Stimulated activated CD4-positive, alpha-beta T cell treated with anti-CD3 and anti-CD28 coated beads, Interleukin-4, amount 100 ng/mL, for 1 hour (primary cell): ENCODE measurements at regions not wholly inside any gene's neighbourhood (a gene's known extent, or its start where the extent isn't known, plus 50 kb on each side); places are given as distances from the start of the nearest gene placed in this dataset.

Experiments
- DNase-seq: peaks from one replicate; pipeline ENCODE4 v3.0.0-alpha.2; 2020

DNA sequence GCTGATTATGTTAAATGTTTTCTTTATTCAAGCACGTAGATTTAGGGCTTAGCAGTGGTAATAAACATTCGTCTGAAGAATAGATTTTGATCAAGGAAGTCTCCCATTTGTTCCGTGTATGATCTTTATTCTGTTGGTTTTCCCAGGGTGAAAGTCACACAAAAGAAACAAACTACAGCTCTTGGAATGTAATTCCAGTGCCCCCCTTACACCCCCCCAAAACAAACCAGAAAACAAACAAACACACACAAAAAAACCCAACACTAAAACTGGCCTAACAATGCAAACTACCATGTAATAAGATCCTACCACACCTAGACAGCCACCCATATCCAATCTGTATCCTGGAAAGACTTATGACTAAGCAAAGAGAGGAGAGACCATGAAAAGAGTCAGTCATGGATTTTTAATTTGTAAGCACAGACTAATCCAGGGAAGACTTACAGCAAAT lies 196.2 kb upstream of the ELL2 start:
- no peak for DNase-seq

DNA sequence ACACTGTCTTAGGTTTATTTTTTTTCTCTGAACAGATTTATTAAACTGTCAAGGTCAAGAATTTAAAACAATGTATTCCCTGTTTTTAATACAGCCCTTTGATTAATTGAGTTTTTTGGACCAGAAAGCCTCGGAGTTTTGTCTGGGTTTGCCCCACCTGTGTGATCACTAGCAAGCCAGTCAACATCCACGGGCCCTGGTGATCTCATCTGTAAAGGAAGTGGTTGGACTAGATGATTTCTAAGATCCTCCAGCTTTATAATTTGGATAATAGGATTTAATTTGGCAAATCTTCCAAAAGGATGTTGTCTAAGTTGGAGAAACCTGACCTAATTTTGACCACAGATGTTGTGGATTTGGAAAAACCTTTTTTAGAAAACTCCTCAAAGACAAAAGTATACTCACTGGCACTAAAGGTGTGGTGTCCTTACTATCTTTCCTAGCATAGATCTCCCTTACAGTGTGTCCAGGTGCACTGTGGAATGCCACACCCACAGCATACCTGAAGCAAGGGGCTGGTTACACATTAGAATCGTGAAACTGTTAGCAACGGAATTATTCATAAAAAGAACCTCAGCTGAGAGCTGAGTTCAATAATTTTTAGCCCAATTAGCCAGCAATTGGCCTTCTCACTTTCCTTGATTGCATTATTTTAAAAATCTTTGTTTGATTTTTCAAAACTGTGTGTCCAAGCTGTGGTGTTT lies 195.6 kb upstream of the ELL2 start:
- DNase-seq = no peak

DNA sequence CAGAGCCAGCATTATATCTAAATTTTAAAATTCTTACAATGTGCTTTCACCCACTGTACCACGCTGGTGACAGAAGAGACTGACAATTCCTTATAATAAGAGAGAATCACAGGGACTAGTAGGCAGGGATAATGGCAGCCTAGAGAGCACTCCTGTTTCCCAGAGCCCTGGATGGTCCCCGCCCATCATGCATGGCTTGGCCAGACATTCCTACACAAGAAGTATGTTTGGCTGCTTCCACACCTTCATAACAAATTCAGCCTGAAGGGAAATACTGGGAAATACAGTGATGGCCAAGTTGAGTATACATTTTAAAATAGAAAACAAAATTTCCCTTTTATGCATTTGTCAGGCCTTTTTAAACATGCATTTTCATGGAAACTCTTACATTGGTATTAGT lies 193.5 kb upstream of the ELL2 start:
- no peak for DNase-seq

DNA sequence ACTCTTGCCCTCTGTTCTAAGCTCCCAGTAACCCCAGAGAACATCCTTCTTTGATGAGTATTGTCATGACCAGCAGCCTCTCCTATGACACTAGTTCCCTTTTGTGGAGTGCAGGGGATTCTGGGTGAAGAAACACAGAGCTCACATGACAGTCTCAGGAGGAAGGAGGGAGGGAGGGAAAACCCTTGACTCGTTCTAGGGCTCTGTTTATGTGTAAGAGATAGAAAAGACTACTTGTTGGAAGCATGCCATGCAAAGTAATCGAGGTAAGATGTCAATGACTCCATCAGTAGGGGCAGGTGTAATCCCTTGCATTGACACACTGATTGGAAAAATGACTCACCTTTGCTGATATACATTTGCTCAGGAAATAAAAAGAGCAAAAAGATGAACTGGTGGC lies 190.2 kb upstream of the ELL2 start:
- no peak for DNase-seq

DNA sequence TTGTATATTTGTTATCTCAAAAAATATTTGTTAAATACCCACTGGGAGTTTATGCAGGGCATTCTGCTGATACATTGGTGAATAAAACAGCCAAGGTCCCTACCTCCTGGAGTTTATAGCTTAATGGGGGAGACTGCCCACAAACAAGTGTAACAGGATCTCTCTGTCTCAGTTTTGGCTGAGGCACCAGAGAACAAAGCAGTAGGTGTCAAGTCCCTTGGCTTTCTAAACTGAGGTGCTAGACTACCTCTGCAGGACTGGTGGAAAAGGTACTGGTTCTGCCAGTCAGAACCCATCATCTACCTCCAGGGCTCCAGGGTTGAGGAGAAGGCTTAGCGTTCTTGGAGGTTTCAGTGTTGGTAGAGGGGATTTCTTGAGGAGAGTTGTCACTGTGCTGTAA lies 188.4 kb upstream of the ELL2 start:
- no peak for DNase-seq

DNA sequence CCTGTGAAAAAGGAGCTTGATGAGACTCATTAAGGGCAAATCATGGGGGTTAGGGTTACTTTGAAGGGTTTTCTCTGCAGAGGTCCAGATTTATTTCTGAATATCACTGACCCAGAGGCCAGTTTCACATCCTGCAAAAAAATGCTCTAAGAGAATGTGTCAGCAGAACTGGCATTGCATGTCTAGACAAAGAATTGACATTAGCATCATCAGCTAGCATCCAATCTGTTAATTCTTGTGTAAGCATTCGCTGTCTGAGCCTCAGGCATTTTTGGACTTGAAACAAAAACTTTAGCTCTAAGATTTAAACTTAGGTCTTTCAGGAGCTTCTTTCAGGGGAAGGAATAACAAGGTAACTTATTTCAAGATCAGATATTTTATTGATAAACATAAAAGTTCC lies 187.9 kb upstream of the ELL2 start:
- no peak for DNase-seq

DNA sequence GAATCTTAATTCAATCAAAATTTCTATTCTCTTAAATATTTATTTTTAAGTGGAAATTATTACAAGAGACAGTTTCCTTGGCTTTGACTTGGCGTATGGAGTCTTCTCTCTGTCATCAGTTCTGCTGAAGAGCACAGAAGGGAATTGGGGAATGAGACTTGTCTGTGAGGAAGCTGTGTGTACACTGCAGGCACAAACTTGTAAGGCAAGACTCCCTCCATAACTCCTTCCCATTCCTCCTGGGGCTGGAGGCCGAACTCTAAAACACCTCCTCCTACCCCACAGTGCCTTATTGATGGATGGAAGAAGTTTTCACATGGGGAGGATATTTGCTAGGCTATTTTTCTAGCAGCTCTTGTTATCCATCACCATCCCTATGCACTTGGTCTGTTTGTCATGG lies 187.4 kb upstream of the ELL2 start:
- no peak for DNase-seq

DNA sequence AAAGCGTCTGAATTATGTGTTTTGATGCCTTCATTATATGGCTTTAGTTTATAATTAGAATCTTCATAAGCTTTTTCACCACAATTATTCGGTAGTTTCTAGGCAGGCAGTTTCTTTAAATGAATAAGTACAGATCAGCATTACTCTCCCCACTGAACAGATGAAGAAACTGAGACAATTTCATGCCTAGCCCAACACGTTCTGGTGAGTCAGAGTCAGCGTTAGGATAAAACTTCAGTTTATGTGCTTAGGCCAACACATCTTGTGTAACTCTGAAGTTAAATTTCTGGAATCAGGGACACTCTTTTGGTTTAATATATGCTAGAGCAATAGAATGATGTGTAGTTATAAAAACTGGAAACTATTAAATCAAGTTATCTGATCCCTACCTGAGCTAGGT lies 186.7 kb upstream of the ELL2 start:
- DNase-seq = no peak

DNA sequence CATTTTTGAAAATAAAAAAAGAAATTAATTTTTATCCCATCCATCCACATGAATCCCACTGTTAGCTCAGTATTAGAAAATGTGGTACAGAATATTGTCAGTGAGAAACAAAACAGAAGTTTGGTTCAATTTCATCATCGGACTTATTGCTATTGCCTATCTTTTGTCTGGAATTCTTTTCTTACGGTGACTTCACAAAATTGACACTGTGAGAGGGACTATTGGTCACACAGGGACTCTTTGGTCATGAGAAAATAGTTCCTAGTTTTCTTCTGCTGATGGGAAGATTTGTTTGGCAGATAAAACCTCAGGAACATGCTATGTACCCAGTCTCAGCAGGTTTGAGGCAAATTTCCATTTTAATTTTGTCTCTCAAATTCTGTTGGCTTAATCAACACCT lies 186.2 kb upstream of the ELL2 start:
- no peak for DNase-seq

DNA sequence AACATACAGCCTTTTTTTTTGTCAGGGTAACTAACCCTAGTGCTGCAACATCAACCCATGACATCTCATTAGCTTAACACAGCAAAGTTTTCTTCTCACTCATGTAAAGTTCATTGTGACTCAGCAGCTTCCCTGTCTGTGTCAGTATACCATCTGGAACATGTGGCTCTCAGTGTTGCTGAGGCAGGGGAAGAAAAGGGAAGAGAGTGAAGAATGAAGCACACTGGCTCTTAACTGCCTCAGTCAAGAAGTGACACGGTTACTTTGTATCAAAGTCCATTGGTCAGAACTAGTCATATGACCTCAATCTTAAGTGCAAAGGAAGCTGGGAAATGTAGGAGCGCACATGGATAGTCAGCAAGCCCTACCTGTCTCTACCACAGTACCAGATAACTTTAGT lies 185.0 kb upstream of the ELL2 start:
- no peak for DNase-seq

DNA sequence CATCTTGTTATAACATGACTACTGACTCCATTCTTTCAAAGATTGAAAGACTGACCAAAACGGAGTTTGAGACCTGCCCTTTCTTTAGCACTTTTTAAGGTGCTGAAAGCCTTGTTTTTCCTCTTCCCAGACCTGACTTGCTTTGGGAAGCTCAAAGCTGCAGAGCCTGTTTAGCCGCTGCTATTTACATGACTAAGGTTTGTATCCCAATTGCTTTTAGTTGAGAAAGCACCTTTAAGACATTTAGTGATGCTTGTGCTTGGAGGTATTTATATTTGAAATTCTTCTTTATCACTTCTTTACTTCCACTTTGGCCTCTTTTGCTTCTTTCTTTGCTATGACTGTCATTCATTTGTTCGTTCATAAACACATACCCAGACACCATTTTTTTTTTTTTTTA lies 182.6 kb upstream of the ELL2 start:
- no peak for DNase-seq

DNA sequence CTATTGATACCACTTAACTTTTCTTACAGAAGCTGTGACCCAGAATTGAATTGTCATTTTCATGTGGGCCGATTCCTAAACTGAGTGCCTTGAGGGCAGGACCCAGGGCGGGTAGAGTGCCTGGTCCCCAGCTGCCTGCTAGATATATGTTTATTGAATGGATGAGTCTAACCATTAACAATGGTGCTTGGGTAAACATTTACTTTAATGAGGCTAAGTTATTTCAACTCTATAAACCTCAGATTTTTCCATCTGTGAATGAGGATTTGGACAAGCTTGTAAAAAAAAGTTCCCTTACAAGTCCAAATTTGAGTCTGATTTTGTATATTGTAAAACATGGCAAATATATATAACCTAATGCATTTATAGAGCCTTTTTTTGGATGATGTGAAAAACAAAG lies 181.8 kb upstream of the ELL2 start:
- no peak for DNase-seq

DNA sequence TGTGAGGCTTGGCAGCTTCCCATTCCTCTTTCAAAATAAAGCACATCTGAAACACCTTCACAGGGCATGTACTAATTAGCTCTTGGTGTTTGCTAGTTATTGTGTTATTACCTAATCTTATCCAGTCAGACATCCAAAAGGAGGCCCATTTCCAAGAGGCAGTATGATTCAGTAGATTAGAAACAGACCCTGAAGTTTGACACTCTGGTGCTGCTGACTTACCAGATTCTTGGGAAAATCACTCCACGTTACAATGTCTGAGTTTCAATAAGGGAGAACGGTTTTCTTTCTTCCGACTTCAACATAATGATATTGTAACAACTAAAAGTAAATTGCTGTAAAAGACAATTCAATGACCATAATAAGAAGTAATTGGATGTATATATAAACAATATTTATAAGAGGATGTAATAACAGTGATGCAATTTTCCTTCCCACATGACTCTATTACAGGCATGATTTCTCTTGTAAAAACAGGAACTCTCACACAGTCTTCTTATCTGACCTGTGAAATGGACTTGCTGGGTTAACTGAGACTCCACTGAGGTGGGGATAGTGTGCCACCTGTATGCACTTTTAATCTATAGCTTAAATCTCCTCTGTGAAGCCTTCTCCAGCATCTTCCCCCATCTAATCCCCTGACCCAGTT lies 181.3 kb upstream of the ELL2 start:
- no peak for DNase-seq

DNA sequence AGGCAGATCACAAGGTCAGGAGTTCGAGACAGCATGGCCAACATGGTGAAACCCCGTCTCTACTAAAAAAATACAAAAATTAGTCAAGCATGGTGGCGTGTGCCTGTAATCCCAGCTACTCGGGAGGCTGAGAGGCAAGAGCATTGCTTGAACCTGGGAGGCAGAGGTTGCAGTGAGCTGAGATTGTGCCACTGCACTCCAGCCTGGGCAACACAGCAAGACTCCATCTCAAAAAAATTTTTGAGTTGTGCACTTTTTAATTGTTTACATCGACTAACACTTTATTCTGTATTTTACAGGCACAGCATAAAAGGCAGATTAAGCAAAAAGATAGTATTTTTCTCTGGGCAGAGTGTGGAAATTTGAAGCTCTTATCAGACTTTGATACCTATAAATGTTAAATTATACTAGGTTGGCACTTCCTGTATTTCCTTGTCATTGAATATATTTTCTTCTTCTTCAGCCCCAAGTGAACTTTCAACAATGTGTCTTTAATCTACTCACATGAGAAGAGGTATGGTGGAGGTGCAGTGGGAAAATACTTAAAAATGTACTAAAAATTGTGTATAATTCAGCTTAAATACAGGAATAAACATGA lies 180.6 kb upstream of the ELL2 start:
- DNase-seq = no peak

DNA sequence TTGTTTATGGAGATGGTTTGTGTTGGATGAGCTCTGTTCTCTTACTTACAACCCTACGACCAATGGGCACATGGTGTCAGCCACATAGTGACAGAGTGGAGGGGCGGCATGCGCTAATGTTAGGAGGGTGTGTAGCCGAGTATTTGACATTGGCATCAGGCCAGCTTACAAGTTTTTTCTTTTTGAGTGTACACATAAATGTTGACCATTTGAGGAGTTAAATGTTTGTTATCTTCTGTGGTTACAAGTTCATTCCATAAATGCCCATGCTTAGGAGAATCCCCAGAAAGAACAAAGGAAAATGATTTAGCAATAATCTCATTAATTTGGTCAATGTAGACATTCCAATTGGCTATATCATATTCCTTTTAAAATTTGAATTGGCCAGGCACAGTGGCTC lies 180.1 kb upstream of the ELL2 start:
- no peak for DNase-seq

DNA sequence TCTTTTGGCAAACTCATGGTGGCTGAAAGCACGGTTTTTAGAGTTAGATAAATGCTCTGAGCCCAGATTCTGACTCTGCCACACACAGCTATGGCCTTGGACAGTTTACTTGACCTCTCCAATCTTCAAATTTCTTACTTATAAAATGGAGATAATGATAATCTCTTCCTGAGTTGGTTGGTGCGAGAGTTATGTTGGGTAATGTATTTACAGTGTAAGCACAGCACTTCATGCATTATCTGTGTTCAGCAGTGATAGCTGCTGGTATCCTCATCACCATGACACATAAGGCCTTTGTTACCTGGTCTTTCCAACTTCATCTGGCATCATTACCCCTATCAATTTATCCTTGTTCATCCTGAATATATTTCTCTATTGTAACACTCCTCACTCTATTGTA lies 178.8 kb upstream of the ELL2 start:
- DNase-seq = no peak

DNA sequence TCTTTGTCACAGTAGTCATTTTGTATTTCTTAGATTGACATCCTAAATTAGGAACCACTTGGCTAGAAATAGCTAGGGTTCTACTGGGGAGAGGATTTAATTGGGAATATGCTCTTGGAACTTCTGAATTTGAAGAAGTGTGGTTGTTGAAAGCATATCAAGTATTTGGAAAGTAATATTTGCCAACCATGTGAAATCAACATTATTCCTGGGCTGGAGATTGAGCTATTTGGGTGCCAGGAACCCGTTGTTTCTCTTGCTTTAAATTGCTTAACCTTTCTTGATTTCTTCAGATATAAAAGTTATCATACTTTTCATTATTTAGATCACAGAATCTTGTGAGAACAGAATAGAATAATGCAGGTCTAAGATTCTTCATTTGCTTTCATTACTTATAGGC lies 178.4 kb upstream of the ELL2 start:
- DNase-seq = no peak

DNA sequence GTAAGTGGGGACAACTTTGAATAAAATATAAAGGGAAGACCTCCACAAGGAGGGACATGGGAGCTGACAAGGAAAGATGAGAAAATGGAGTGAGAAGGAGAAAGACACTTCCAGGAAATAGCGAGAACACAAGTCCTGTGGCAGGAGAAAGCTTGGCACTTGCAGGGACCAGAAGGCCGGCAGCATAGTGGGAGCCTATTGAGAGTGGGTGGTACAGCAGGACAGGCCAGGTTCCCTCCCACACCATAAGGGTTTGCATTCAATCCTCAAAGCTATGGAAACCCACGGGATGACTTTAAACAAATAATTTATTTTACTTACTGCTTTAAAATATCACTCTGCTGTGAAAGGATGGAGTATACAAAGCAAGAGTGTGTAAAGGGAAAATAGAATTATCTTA lies 173.2 kb upstream of the ELL2 start:
- DNase-seq = no peak

DNA sequence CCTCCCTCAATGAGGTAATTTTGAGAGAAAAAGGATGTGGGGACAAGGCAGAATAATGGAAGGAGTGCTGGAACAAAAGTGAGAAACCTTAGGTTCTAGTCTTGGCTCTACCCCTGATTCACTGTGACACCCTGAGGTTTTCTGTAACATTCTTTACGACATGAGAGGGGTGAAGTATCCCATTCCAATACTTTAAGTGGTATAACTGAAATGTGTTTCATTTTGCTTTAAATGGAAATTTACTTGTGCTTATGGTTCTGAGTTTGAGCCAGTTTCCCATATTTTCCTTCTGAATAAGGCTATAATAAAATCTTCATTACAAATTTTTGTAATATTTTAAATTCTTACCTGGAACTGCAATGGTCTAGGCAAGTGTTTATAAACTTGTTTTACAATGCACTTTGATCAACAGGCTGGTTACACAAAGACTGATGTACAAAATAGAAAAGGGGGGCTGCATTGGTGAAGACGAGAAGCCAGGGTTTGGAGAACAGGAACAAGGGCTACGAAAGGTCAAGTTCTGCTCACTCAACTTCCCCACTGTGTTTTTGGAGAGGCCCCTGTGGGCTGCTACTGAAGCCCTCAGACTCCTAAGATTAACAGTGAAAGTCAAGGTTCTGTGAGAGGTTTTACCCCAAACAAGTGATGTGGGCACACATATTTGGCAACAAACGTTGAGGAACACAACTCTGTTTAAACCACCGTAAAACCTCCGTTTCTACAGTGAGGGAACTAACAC lies 171.9 kb upstream of the ELL2 start:
- no peak for DNase-seq

DNA sequence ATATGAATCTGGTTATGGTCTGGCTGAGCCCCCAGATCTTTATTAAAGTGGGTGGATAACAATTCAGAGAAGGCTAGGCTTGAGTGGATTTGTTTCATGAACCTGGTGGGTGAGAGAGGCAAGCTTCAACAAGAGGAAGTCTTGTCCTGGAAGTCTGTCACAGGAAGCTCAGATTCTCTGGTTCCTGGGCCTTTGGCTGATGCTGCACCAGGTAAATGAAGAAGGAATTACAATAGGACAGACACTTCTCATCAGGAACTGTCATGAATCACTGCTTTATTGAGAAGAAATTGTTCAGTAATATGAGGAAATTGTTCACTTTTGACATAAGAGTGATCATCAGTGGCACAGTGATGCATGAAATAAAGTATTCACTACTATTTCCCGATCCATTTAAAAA lies 167.6 kb upstream of the ELL2 start:
- DNase-seq = no peak

DNA sequence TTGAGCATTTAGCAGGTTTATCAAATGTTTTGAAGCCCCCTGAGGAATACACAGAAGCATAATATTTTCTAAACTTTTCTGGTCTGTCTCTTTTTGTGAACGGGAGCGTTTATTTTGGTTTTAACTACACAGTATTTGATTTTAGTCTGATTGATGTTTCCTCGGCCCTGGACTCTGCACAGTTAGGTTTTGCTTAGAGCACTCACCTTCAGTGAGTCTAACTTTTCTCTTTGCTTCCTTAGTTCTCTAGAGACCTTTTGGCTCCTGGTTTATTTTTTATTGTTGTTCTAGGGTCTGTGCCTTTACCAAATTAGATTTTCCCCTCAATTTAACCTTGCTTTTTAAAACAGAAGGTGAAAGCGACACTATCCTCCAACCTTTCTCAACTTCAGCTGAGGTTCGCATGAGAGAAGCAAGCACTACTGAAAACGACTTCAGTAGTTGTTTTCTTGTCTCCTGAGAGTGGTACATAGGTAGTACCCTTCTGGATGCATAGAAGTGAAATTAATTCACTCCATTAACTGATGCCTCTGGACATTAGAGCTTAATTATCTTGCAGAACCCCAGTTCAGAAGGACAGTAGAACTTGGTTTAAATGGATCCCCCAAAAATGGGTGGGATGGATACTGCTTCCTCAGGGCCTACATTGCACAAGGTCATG lies 166.7 kb upstream of the ELL2 start:
- DNase-seq = no peak

DNA sequence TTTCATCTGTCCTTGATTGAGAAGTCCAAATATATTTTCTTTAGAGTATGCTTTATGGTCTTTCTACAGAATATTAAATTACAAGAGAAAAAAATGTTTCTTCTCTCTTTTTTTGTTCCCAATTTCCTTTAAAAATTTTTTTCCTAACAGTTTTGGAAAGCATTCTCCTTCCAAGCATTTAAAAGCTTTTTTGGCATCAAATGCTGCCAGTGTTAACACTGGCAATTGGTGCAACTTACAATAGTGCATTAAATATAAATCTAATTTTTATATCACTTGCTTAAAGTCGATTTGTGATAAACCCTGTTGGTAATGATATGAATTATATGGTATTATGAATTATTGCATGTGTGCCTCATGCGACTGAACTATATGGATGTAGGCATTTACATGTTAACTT lies 165.9 kb upstream of the ELL2 start:
- no peak for DNase-seq

DNA sequence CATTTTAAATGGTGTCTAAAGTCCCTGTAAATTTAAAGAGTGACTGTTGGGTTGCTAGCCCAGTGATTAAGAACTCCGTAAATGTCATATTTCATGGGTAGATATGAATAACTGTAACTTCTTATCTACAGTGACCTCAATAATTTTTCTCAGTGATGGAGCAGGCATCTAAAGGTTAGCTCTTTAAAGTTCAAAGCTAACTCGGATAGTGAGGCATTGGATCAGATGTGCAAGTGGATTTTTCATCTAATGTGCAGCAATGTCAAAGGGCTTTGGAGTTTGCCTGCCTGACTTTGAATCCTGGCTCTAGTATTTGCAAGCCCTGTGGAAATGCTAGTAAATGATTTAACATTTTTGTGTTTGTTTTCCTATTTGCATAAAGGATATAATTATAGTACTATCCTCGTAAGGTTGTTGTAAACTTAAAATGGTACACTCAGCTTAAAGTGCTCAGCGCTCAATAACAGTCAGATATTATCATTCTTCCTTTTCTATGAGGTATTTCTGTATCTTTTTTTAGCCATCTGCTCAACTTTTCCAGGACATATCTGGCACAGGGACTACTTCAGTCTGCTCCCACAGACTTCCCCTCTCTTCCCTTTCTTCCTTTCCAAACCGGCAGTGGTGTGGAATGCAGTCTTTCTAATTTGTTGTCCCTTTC lies 163.7 kb upstream of the ELL2 start:
- DNase-seq = no peak
